HG03066 (cell line): ENCODE measurements at regions not wholly inside any gene's neighbourhood (a gene's known extent, or its start where the extent isn't known, plus 50 kb on each side); places are given as distances from the start of the nearest gene placed in this dataset.
"Not testable (repeated sequence)": the region's sequence is repeated elsewhere in the genome, so short reads cannot be mapped to it uniquely, and the experiment has no call there.

ENCODE experiments used
- ATAC-seq: cut with Tn5 transposase; IDR thresholded peaks from one replicate; pipeline ENCODE4 v1.9.1; 2021; ENCODE audit warnings: low read depth; ENCODE audit not compliant: unreplicated experiment

DNA sequence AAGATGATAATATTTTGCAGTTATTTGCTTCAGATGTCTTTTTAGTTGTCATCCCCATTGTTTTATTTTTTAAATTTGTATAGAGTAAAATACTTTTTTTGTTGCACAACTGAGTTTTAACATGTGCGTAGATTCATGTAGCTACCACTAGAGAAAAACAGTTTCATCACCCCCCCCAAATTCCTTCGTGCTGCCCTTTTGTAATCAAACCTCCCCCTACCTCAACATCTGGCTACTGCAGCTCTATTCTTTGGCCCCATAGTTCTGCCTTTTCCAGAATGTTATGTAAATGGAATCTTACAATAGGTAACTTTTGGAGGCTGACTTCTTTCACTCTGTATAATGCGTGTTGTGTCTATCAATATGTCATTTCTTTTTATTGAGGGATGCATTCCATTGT lies 232.0 kb upstream of the RASGRP1 start:
- no peak for ATAC-seq

GRCh38 chr15:38797506-38797905 lies 232.9 kb upstream of the RASGRP1 start:
- ATAC-seq: not testable (repeated sequence)

DNA sequence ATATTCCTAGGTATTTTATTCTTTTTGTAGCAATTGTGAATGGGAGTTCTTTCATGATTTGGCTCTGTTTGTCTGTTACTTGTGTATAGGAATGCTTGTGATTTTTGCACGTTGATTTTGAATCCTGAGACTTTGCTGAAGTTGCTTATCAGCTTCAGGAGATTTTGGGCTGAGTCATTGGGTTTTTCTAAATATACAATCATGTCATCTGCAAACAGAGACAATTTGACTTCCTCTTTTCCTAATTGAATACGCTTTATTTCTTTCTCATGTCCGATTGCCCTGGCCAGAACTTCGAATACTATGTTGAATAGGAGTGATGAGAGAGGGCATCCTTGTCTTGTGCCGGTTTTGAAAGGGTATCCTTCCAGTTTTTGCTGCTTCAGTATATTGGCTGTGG lies 234.6 kb upstream of the RASGRP1 start:
- ATAC-seq: not testable (repeated sequence)

DNA sequence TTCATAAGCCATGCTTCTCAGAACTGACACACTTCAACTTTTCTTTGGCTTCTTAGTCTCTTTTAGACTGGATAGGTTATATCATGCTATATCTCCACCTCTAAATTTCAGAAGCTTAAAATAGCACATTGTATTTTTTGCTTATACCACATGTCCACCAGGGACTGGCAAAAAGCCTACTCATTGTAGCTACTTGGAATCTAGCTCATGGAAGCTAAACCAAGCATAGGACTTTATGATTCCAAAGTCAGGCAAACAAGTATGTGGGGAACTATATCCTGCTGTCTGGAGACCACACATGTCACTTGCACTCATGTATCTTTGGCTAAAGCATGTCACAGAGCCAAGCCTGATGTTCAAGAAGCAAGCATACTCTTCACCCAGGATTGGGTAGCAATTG lies 245.0 kb upstream of the RASGRP1 start:
- ATAC-seq: no peak

DNA sequence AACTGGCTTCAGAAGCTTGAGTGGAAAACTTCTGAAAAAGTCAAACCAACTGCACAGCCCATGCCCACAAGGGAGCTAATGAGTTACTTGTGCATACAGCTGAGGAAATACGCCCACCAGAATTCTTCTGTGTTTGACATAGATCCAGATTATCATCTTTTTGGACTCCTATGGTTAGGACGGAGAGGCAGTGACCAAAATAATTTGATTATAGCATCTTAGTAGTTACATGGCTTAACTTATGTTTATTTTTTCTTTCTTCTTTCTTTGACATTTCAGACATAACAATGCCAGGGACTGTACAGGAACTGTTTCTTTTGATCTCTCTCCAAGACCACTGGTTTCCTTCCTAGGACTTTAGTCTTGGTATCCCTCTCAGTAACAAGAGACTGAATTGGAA lies 246.1 kb upstream of the RASGRP1 start:
- ATAC-seq: no peak

DNA sequence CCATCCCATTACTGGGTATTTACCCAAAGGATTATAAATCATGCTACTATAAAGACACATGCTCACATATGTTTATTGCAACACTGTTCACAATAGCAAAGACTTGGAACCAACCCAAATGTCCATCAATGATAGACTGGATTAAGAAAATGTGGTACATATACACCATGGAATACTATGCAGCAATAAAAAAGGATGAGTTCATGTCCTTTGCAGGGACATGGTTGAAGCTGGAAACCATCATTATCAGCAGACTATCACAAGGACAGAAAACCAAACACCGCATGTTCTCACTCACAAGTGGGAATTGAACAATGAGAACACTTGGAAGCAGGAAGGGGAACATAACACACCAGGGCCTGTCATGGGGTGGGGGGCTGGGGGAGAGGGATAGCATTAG lies 249.6 kb upstream of the RASGRP1 start:
- not testable (repeated sequence) for ATAC-seq

DNA sequence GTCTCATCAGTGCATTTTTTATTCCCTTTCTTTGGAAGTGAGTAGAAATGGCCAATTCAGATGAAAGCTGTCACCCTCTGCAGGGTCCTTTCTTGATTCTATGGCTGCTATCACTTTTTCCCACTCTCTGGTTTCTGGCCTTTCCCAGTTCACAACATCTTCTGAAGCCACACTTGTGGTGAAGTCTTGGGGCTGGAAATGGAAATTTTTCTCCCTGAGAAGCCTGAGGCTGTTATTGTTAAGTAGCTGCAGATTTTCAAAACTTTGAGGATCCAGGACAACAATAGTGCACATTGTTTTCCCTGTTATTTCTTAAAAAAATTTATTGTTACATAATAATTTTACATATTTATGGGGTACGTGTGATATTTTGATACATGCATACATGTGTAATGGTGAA lies 250.3 kb upstream of the RASGRP1 start:
- ATAC-seq: no peak

DNA sequence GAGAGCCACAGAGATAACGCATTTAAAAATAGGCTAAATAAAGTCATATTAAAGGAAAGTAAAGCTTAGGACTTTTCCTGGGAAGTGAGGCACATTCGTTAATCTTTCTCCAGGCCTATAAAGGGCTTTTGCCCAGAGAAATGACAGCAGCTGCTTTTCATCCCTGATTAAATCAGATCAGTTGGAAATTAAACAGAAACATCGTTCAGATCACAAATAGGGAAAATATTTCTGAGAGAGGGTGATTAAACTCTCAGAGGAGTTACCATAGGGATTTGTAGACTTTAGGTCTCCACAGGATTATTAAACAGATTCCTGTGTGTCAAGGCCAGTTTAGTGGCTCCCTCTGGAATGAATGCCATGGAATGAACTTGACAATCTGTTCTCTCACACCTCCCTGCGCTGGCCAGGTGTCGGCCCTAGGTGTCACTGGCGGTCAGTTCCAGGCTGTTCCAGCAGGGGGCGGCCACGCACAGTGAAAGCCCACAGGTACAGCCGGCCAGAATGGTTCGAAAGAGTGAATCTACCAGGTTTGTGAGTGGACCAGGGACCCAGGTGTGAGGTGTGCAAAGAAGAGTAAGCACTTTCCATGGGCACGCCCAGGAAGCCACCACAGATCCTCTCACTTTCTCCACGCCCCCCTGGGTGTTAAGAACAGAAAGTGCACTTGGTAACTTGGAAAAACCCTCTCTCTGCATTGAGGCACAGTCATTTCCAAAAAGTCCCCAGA lies 253.0 kb upstream of the RASGRP1 start:
- peak; percentile 90 for ATAC-seq

- no peak for ATAC-seq
These were observed 253.7 kb upstream of the RASGRP1 start for GRCh38 chr15:38818157-38818790.

DNA sequence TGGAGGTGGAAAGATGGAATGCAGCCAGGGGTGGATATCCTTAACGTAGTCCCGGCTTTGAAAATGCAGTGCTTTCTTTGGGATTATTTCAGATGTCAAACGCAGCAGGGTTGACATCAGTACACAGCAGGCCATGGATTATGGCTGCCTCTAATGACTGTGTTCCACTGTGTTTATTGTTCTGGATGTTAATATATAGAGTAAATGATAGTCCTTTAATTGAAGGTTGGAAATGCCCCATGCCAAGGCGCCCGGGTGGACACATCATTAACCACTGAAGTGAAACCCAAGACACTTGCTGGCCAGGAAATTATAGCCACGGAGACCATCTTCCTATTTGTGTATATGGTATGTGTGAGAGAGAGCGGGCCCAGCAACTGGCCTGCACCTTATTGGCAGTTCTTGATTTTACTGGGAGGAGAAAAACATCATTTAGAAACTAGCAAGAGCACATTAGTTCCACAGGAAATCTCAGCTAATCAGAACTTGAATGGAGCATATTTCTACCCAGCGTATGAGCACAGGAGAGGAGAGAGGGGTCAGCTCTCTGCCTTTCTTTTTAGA lies 254.9 kb upstream of the RASGRP1 start:
- no peak for ATAC-seq

DNA sequence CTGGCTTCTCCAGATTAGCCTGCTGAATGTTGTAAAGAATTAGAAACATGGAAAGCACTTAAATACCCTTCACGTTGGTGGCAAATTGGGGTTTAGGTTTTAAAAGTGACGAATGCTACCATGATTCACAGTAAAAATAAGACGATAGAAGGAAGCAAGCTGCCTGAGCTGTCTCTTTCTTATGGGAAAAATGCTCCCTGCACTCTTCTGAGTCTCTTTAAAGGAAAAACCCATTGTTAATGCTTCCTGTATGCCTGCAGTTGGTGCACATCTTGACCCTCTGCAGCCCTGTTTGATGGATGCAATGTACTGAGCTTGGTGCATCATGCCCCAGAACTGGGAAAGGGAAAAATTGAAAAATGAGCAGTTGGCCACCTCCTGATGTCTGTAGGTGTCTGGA lies 258.6 kb upstream of the RASGRP1 start:
- ATAC-seq: no peak

- no peak for ATAC-seq
These were observed 260.1 kb upstream of the RASGRP1 start for GRCh38 chr15:38824719-38825118.

DNA sequence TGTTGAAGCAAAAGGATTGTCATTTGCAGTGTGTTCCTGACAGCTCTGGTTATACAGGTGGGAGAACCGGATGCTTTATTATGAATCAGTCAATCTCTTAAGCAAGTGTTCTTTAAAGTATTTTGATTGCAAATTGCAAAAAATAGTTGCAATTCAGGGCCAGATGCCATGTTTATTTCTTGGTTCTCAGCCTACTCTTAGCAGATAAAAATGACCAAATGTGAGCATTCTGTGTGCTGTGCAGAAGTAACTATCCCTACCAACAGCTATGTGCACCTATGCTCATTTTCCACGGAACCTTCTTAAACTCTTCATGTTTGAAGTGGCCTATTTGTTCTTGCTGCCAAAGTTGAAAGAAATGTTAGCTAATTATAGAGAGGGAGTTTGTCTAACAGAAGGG lies 262.3 kb upstream of the RASGRP1 start:
- ATAC-seq: no peak

- no peak for ATAC-seq
These were observed 263.5 kb upstream of the RASGRP1 start for GRCh38 chr15:38828031-38828532.

- ATAC-seq: no peak
These were observed 264.5 kb upstream of the RASGRP1 start for GRCh38 chr15:38829086-38829485.

GRCh38 chr15:38842226-38842625 lies 277.6 kb upstream of the RASGRP1 start:
- no peak for ATAC-seq

DNA sequence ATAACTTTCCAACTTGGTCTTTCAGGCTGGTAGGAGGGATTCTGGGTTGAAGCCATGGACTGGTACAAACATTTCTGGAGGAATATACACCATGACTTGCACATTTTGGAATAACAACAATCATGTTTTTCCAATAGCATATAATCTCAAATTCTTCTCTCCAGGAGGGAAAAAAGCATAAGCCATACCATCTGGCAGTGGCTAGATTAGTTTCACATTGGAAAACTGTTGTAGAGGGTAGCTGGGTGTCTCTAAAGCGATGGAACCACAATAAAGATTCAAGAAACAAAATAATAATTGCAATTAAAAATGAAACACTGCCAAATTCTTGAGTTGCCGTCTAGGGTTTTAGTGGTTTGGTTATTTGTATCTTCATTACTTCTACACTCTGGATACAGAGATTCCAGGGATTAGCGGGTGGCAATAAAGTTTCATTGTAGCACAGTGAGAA lies 278.5 kb upstream of the RASGRP1 start:
- ATAC-seq: no peak

GRCh38 chr15:38843736-38844590 lies 279.3 kb upstream of the RASGRP1 start:
- no peak for ATAC-seq

- ATAC-seq: no peak
These were observed 280.1 kb upstream of the RASGRP1 start for GRCh38 chr15:38844736-38845135.

DNA sequence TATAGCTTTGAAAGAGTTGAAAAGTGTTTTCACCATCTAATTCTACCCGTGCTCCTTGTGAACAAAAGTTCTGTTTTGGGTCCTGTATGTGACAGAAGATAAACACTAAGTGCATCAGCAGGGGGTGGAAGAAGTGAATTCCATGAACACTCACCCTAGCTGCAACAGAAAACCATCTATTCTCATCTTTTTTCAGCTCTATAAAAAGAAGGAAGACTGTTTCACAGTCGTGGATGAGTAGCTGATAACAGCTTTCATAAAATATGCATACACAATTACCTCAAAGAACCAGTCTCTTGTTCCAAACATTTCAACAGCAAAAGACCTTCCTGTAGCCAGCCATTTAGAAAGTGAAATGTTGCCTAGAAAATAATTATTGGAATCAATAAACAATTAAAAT lies 281.7 kb upstream of the RASGRP1 start:
- no peak for ATAC-seq

DNA sequence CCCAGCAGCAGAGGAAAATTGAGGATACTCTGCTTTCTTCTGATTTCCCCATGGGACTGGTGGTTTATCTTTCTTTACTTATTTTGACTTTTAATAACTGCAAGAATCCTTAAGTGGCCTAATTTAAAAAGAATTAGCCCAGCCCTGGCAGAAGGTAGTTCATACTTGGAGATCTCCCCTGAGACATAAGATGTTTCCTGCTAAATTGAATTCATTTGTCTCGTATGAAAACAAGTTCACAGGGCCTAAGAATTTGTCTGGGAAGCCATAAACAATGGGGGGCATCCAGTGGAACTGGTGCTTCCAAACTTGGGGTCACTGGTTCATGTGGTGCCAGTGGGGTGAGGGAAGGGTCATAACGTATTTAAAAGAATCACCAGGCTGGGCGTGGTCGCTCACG lies 283.1 kb upstream of the RASGRP1 start:
- no peak for ATAC-seq
